ENCODE measurements at regions not wholly inside any gene's neighbourhood (a gene's known extent, or its start where the extent isn't known, plus 50 kb on each side); places are given as distances from the start of the nearest gene placed in this dataset.

DNA sequence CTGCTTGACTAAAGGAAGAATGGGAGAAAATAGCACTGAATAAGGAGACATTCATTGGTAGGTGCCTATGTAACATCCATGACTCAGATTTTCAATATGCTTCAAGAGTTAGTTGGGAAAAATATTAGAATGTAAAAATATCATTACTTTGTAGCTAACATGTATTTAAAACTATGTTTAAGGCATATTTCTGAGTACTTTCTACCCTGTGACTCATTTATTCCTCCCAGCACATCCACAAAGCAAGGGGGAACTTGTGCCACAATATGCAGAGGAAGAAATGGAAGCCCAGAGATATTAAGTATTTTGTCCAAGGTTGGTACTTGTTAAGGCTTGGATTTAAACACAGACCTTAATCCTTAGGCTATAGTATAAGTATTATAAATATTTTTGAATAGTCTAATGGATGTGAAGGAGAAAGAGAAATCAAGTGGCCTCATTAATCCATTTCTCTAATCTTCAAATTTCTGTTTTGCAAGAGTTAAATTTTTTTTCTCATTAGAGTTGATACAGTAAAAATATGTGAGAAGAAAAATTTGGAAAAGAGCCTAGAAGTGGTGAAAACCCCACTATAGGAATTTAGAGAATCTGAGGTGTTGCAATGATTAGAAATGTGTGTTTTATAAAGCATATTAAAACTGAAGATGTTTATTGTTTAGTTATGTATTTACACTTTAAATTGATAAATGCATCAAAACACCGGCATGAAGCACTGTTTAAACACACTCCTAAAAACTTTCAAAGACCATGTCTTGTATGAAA lies 149.3 kb upstream of the GYPA start:
- Histone ChIP-seq H3K27me3 (ENCODE audit: control insufficient read depth, insufficient read depth, low read length) (no peaks in the 10 kb centered on the region), H3K4me3 (ENCODE audit: low read length) (no peak overlapping the region), H3K4me1 (ENCODE audit: control insufficient read depth, insufficient read depth, low read length) (no peaks in the 10 kb centered on the region), H3K27ac (ENCODE audit: low read length) (no peak overlapping the region), H3K9me3 (ENCODE audit: control insufficient read depth, insufficient read depth, low read length) (no peaks in the 10 kb centered on the region), H3K36me3 (ENCODE audit: control insufficient read depth, insufficient read depth, low read length) (no peaks in the 10 kb centered on the region)
- no CpG with 5 or more reads among the region's 1 CpG for WGBS (ENCODE audit: insufficient coverage)
- no peaks in the 10 kb centered on the region for H3K27me3 Mint-ChIP-seq (ENCODE audit: low read depth in 2 of 2)
- TF ChIP-seq, protein P1, sequence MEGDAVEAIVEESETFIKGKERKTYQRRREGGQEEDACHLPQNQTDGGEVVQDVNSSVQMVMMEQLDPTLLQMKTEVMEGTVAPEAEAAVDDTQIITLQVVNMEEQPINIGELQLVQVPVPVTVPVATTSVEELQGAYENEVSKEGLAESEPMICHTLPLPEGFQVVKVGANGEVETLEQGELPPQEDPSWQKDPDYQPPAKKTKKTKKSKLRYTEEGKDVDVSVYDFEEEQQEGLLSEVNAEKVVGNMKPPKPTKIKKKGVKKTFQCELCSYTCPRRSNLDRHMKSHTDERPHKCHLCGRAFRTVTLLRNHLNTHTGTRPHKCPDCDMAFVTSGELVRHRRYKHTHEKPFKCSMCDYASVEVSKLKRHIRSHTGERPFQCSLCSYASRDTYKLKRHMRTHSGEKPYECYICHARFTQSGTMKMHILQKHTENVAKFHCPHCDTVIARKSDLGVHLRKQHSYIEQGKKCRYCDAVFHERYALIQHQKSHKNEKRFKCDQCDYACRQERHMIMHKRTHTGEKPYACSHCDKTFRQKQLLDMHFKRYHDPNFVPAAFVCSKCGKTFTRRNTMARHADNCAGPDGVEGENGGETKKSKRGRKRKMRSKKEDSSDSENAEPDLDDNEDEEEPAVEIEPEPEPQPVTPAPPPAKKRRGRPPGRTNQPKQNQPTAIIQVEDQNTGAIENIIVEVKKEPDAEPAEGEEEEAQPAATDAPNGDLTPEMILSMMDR (IDR thresholded peaks at IDR 0.05), result no peak
- no peaks in the 10 kb centered on the region for H3K36me3 Mint-ChIP-seq
- DNase-seq (no peak), ATAC-seq (no peak)
- peaks cover 0 to 4% of the 10 kb centered on the region in 2 donors for H3K9me3 Mint-ChIP-seq
- H3K27ac Mint-ChIP-seq, result no peak overlapping the region
- no peak overlapping the region for H3K4me3 Mint-ChIP-seq
- no peaks in the 10 kb centered on the region for H3K4me1 Mint-ChIP-seq
- intact Hi-C loops (cut with micrococcal nuclease), result no loop called here

DNA sequence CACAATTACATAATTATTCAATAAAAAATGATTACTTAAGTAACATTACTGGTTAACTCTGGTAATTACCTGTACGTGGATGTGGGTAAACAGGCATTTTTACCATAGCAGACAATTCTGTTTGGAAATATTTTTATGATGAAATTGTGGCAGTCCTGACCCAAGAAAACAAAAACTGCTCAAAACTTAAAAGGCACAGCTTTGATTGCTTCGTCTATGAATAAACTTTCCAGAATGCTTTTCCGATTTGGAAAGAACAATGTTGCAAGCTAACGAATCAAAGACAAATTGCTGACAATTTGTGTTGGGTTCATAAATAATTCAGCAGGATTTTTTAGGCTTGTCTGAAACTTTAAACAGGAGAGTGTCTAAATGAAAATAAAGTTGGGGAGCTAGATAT lies 150.6 kb upstream of the GYPA start:
- H3K36me3 Mint-ChIP-seq, result no peaks in the 10 kb centered on the region
- intact Hi-C loops (cut with micrococcal nuclease), result no loop called here
- TF ChIP-seq, protein P1 (IDR thresholded peaks at IDR 0.05), result no peak
- no peaks in the 10 kb centered on the region for H3K4me1 Mint-ChIP-seq
- Histone ChIP-seq H3K4me3 (ENCODE audit: low read length) (no peak overlapping the region), H3K4me1 (ENCODE audit: control insufficient read depth, insufficient read depth, low read length) (no peaks in the 10 kb centered on the region), H3K27ac (ENCODE audit: low read length) (no peak overlapping the region), H3K9me3 (ENCODE audit: control insufficient read depth, insufficient read depth, low read length) (no peaks in the 10 kb centered on the region), H3K36me3 (ENCODE audit: control insufficient read depth, insufficient read depth, low read length) (no peaks in the 10 kb centered on the region), H3K27me3 (ENCODE audit: control insufficient read depth, insufficient read depth, low read length) (no peaks in the 10 kb centered on the region)
- peaks cover 0 to 2% of the 10 kb centered on the region in 2 donors for H3K9me3 Mint-ChIP-seq
- WGBS (ENCODE audit: insufficient coverage), result 79% methylated on average over 4 of the region's 4 CpGs
- H3K27me3 Mint-ChIP-seq (ENCODE audit: low read depth in 2 of 2), result no peaks in the 10 kb centered on the region
- DNase-seq, result no peak
- H3K4me3 Mint-ChIP-seq, result no peak overlapping the region
- no peak for ATAC-seq
- no peak overlapping the region for H3K27ac Mint-ChIP-seq

DNA sequence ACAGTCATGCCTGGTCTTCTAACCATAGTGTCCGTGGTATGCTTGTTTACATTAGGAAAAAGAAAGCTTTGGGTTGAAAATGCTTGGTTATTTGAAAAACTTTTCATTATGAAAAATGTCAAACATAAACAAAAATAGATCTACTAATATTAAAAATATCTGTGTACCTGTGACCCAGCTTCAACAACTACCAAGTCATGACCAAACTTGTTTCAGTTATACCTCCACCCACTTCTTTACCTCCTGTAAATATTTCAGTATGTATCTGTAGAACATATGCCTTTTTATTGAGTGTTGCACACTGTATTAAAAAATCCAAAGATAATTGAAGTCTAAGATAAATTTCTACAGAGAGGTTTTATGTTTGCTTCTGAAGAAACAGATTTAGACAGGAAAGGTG lies 153.7 kb upstream of the GYPA start:
- Mint-ChIP-seq H3K27me3 (ENCODE audit: low read depth in 2 of 2) (no peaks in the 10 kb centered on the region), H3K36me3 (no peaks in the 10 kb centered on the region), H3K27ac (no peak overlapping the region), H3K4me1 (no peaks in the 10 kb centered on the region), H3K9me3 (no peaks in the 10 kb centered on the region), H3K4me3 (no peak overlapping the region)
- Histone ChIP-seq H3K36me3 (ENCODE audit: control insufficient read depth, insufficient read depth, low read length) (no peaks in the 10 kb centered on the region), H3K27ac (ENCODE audit: low read length) (no peak overlapping the region), H3K9me3 (ENCODE audit: control insufficient read depth, insufficient read depth, low read length) (no peaks in the 10 kb centered on the region), H3K4me3 (ENCODE audit: low read length) (no peak overlapping the region), H3K27me3 (ENCODE audit: control insufficient read depth, insufficient read depth, low read length) (no peaks in the 10 kb centered on the region), H3K4me1 (ENCODE audit: control insufficient read depth, insufficient read depth, low read length) (no peaks in the 10 kb centered on the region)
- TF ChIP-seq, protein P1 (IDR thresholded peaks at IDR 0.05), result no peak
- ATAC-seq (no peak), DNase-seq (no peak)
- WGBS (ENCODE audit: insufficient coverage), result 86% methylated on average over 1 of the region's 1 CpG
- intact Hi-C loops (cut with micrococcal nuclease), result no loop called here

Data from natural killer cell (primary cell).